ENCODE measurements at regions not wholly inside any gene's neighbourhood (a gene's known extent, or its start where the extent isn't known, plus 50 kb on each side); places are given as distances from the start of the nearest gene placed in this dataset.
A peak's percentile ranks its signal among the peaks of the same experiment; 100 is the strongest.

DNA sequence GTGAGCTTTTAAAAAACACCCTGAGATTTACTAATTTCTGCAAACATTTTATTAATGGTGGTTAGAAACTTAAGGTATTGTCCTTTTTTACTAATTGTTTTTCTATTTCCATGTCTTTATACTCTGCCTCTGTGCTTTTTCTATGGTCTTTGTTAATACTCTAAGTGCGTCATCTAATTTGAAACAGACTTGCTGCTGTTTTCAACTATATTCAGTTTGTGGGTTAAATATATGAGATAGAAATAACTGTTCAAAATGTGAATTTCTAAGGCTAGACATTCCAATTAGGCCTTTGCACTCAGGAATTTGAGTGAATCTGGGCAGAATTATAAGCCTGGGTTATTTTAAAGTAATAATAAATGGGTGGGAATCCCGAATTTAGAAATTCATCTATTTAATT is 82.4 kb upstream of the COL11A1 start:
- no peak overlapping the region for H2AFZ ChIP-seq (ENCODE audit: low read length)
- no peak for DNase-seq (ENCODE audit: low read depth in 2 of 2)
- no peak for TF ChIP-seq CTCF (conservative IDR thresholded peaks at IDR 0.05 in 1 of 2, IDR thresholded peaks at IDR 0.05 in 1 of 2; ENCODE audit: low read depth in 1 of 2, low read length in 2 of 2)
- no peak for TF ChIP-seq EZH2 (IDR thresholded peaks at IDR 0.05; ENCODE audit: low read length, missing control alignments)
- no peaks in the 10 kb centered on the region for H3K4me1 ChIP-seq (ENCODE audit: control insufficient read depth, extremely low read depth, insufficient read depth, low read length)
- no peak overlapping the region for H3K9ac ChIP-seq (ENCODE audit: insufficient read depth, low read length)
- no peaks in the 10 kb centered on the region for H3K9me3 ChIP-seq (ENCODE audit: control insufficient read depth, insufficient read depth, low read depth, low read length)
- no peaks in the 10 kb centered on the region for H3K27me3 ChIP-seq (ENCODE audit: control insufficient read depth, insufficient read depth, low read length)
- H3K4me3 ChIP-seq (replicated peaks in 1 of 4; ENCODE audit: control extremely low read depth in 1 of 4, insufficient read depth in 1 of 4, low read depth in 3 of 4, low read length in 4 of 4), result no peak overlapping the region
- H3K36me3 ChIP-seq (ENCODE audit: control insufficient read depth, insufficient read depth, low read length), result no peaks in the 10 kb centered on the region
- H3K4me2 ChIP-seq (ENCODE audit: extremely low read depth, insufficient read depth, low read length), result no peak overlapping the region
- H3K79me2 ChIP-seq (ENCODE audit: control insufficient read depth, insufficient read depth, low read length), result no peaks in the 10 kb centered on the region
- H4K20me1 ChIP-seq (ENCODE audit: control insufficient read depth, extremely low read depth, insufficient read depth, low read length), result no peaks in the 10 kb centered on the region
- H3K27ac ChIP-seq (ENCODE audit: insufficient read depth, low read length), result no peak overlapping the region

GRCh38 chr1:103187673-103188072 is 79.4 kb upstream of the COL11A1 start:
- H3K9me3 ChIP-seq (ENCODE audit: control insufficient read depth, insufficient read depth, low read depth, low read length), result no peaks in the 10 kb centered on the region
- H3K36me3 ChIP-seq (ENCODE audit: control insufficient read depth, insufficient read depth, low read length), result no peaks in the 10 kb centered on the region
- TF ChIP-seq EZH2 (IDR thresholded peaks at IDR 0.05; ENCODE audit: low read length, missing control alignments) (no peak), CTCF (conservative IDR thresholded peaks at IDR 0.05 in 1 of 2, IDR thresholded peaks at IDR 0.05 in 1 of 2; ENCODE audit: low read depth in 1 of 2, low read length in 2 of 2) (no peak)
- no peaks in the 10 kb centered on the region for H3K4me1 ChIP-seq (ENCODE audit: control insufficient read depth, extremely low read depth, insufficient read depth, low read length)
- H3K27ac ChIP-seq (ENCODE audit: insufficient read depth, low read length), result no peak overlapping the region
- H4K20me1 ChIP-seq (ENCODE audit: control insufficient read depth, extremely low read depth, insufficient read depth, low read length), result no peaks in the 10 kb centered on the region
- no peaks in the 10 kb centered on the region for H3K79me2 ChIP-seq (ENCODE audit: control insufficient read depth, insufficient read depth, low read length)
- no peak for DNase-seq (ENCODE audit: low read depth in 2 of 2)
- H3K9ac ChIP-seq (ENCODE audit: insufficient read depth, low read length), result no peak overlapping the region
- H3K4me2 ChIP-seq (ENCODE audit: extremely low read depth, insufficient read depth, low read length), result no peak overlapping the region
- no peak overlapping the region for H3K4me3 ChIP-seq (replicated peaks in 1 of 4; ENCODE audit: control extremely low read depth in 1 of 4, insufficient read depth in 1 of 4, low read depth in 3 of 4, low read length in 4 of 4)
- H3K27me3 ChIP-seq (ENCODE audit: control insufficient read depth, insufficient read depth, low read length), result no peaks in the 10 kb centered on the region
- H2AFZ ChIP-seq (ENCODE audit: low read length), result no peak overlapping the region

- Histone ChIP-seq H3K79me2 (ENCODE audit: control insufficient read depth, insufficient read depth, low read length) (no peaks in the 10 kb centered on the region), H3K4me2 (ENCODE audit: extremely low read depth, insufficient read depth, low read length) (no peak overlapping the region), H3K9ac (ENCODE audit: insufficient read depth, low read length) (no peak overlapping the region), H3K4me1 (ENCODE audit: control insufficient read depth, extremely low read depth, insufficient read depth, low read length) (no peaks in the 10 kb centered on the region), H4K20me1 (ENCODE audit: control insufficient read depth, extremely low read depth, insufficient read depth, low read length) (no peaks in the 10 kb centered on the region), H3K27ac (ENCODE audit: insufficient read depth, low read length) (no peak overlapping the region), H3K4me3 (replicated peaks in 1 of 4; ENCODE audit: control extremely low read depth in 1 of 4, insufficient read depth in 1 of 4, low read depth in 3 of 4, low read length in 4 of 4) (no peak overlapping the region), H3K36me3 (ENCODE audit: control insufficient read depth, insufficient read depth, low read length) (no peaks in the 10 kb centered on the region), H2AFZ (ENCODE audit: low read length) (no peak overlapping the region), H3K9me3 (ENCODE audit: control insufficient read depth, insufficient read depth, low read depth, low read length) (no peaks in the 10 kb centered on the region), H3K27me3 (ENCODE audit: control insufficient read depth, insufficient read depth, low read length) (no peaks in the 10 kb centered on the region)
- TF ChIP-seq CTCF (conservative IDR thresholded peaks at IDR 0.05 in 1 of 2, IDR thresholded peaks at IDR 0.05 in 1 of 2; ENCODE audit: low read depth in 1 of 2, low read length in 2 of 2) (no peak), EZH2 (IDR thresholded peaks at IDR 0.05; ENCODE audit: low read length, missing control alignments) (no peak)
- DNase-seq (ENCODE audit: low read depth in 2 of 2), result peak; percentile 12 to 97
These were observed 72.3 kb upstream of the COL11A1 start for GRCh38 chr1:103180660-103181059.
